ENCODE measurements at regions not wholly inside any gene's neighbourhood (a gene's known extent, or its start where the extent isn't known, plus 50 kb on each side); places are given as distances from the start of the nearest gene placed in this dataset.

DNA sequence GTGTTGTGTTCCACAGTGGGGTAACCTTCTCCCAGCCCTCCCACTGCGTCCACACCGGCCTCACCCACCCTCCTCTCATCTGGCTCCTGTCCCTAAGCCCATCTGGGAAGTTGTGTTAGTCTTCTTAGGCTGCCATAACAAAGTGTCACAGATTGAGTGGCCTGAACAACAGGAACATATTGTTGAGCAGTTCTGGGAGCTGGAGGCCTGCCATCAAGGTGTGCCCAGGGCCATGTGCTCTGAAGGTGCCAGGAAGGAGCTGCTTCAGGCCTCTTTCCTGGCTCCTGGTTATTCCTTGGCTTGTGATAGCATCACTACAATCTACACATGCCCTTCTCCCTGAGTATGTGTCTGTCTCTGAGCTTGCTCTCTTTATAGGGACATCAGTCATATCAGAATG is 327.6 kb upstream of the COBL start:
- no peak overlapping the region for H3K27ac ChIP-seq (ENCODE audit: low read depth, low read length)
- no peaks in the 10 kb centered on the region for H3K79me2 ChIP-seq (ENCODE audit: control insufficient read depth in 1 of 2, insufficient read depth in 2 of 2, low read length in 2 of 2)
- H3K79me1 ChIP-seq (ENCODE audit: low read depth, low read length), result no peaks in the 10 kb centered on the region
- H4K91ac ChIP-seq (replicated peaks; ENCODE audit: insufficient read length, low read length), result no peak overlapping the region
- H3K56ac ChIP-seq (replicated peaks; ENCODE audit: insufficient read length, low read depth, low read length), result no peak overlapping the region
- H3K23ac ChIP-seq (ENCODE audit: insufficient read length), result no peak overlapping the region
- H3K14ac ChIP-seq (ENCODE audit: insufficient read length), result no peak overlapping the region
- H3K9ac ChIP-seq (replicated peaks in 1 of 4; ENCODE audit: extremely low read depth in 1 of 4, low read depth in 3 of 4, low read length in 3 of 4), result no peak overlapping the region
- no peak overlapping the region for H2BK5ac ChIP-seq (ENCODE audit: low read depth, low read length)
- H2AFZ ChIP-seq (ENCODE audit: low read length), result no peak overlapping the region
- H2AK5ac ChIP-seq (ENCODE audit: low read depth, low read length), result no peak overlapping the region
- ChIA-PET POLR2A (ENCODE audit: partially characterized antibody) (no interaction called here), CTCF (ENCODE audit: partially characterized antibody) (interaction anchor here (0.5 to 0.6 kb wide), 2 partner anchors 173 to 545 kb away, joined by 3 read pairs; no protein-coding TSS in a partner anchor)
- no peak for FAIRE-seq
- H3K4me1 ChIP-seq (replicated peaks in 1 of 4; ENCODE audit: control insufficient read depth in 3 of 4, insufficient read depth in 4 of 4, low read length in 3 of 4), result no peaks in the 10 kb centered on the region
- no peak for DNase-seq (ENCODE audit: low read depth in 1 of 2, low spot score in 2 of 2)
- no peak overlapping the region for H2BK20ac ChIP-seq (ENCODE audit: low read length)
- WGBS, 2 experiments (ENCODE audit: extremely low coverage in 1 of 2, insufficient coverage in 1 of 2, insufficient read length in 1 of 2, insufficient replicate concordance in 2 of 2, low coverage in 1 of 2, low lambda C conversion rate in 2 of 2, missing lambda C conversion rate in 1 of 2), result 88% methylated on average over 2 of the region's 2 CpGs; no CpG with 5 or more reads in 1 of the 2 experiments
- no peaks in the 10 kb centered on the region for H3K23me2 ChIP-seq (ENCODE audit: low read depth, low read length)
- no peaks in the 10 kb centered on the region for H3K27me3 ChIP-seq (replicated peaks in 1 of 4; ENCODE audit: control insufficient read depth in 3 of 4, extremely low read depth in 1 of 4, insufficient read depth in 3 of 4, low read length in 3 of 4)
- H2BK120ac ChIP-seq (replicated peaks; ENCODE audit: low read depth, low read length), result no peak overlapping the region
- H3K36me3 ChIP-seq (ENCODE audit: control insufficient read depth in 2 of 4, insufficient read depth in 4 of 4, low read length in 3 of 4), result no peaks in the 10 kb centered on the region
- no peaks in the 10 kb centered on the region for H3K9me3 ChIP-seq (ENCODE audit: insufficient read depth in 2 of 2, low read depth in 1 of 2, low read length in 1 of 2)
- 0 out of 2 replicates have a peak overlapping the region, but pooled peaks have one; percentile 55 for H2BK12ac ChIP-seq (ENCODE audit: low read depth, low read length)
- no peak overlapping the region for H2BK15ac ChIP-seq (ENCODE audit: low read length)
- H4K20me1 ChIP-seq (replicated peaks in 1 of 2; ENCODE audit: control insufficient read depth in 1 of 2, insufficient read depth in 2 of 2, low read length in 2 of 2), result no peaks in the 10 kb centered on the region
- H4K8ac ChIP-seq (ENCODE audit: extremely low read depth, insufficient read depth, low read length), result no peak overlapping the region
- H3K4me2 ChIP-seq (ENCODE audit: insufficient read depth in 1 of 2, low read depth in 2 of 2, low read length in 2 of 2), result no peak overlapping the region
- no peak overlapping the region for H3K4me3 ChIP-seq (ENCODE audit: extremely low read depth in 1 of 4, insufficient read depth in 2 of 4, low read depth in 3 of 4, low read length in 4 of 4)
- no peak overlapping the region for H3K4ac ChIP-seq (replicated peaks; ENCODE audit: insufficient read length, low read depth, low read length)
- no peak overlapping the region for H4K5ac ChIP-seq (ENCODE audit: insufficient read length, low read depth, low read length)
- no peak overlapping the region for H3K18ac ChIP-seq (ENCODE audit: extremely low read depth, low read length)
- TF ChIP-seq RAD21 (IDR thresholded peaks at IDR 0.05 in 1 of 2, conservative IDR thresholded peaks at IDR 0.05 in 1 of 2; ENCODE audit: low read depth in 2 of 2, low read length in 2 of 2), result no peak
- no peak for TF ChIP-seq BRCA1 (IDR thresholded peaks at IDR 0.05; ENCODE audit: low read depth, low read length)
- TF ChIP-seq SP4 (IDR thresholded peaks at IDR 0.05; ENCODE audit: low read length), result no peak
- no peak for TF ChIP-seq MAX (IDR thresholded peaks at IDR 0.05)

Data from H1 (cell line).